Loucy (cell line): ENCODE measurements at regions not wholly inside any gene's neighbourhood (a gene's known extent, or its start where the extent isn't known, plus 50 kb on each side); places are given as distances from the start of the nearest gene placed in this dataset.

ENCODE experiments used
- CTCF ChIP-seq: fragments of 200-600 bp; sonication (generic); conservative IDR thresholded peaks from 2 replicates; pipeline ENCODE4 v1.5.1; 2014; ENCODE audit warnings: mild to moderate bottlenecking, antibody characterized with exemption, low read length
- EZH2phosphoT487 ChIP-seq: fragments of 200-600 bp; IDR thresholded peaks from 2 replicates; pipeline ENCODE4 v1.6.1; 2018; ENCODE audit warnings: antibody characterized with exemption, mild to moderate bottlenecking, moderate library complexity, borderline replicate concordance

DNA sequence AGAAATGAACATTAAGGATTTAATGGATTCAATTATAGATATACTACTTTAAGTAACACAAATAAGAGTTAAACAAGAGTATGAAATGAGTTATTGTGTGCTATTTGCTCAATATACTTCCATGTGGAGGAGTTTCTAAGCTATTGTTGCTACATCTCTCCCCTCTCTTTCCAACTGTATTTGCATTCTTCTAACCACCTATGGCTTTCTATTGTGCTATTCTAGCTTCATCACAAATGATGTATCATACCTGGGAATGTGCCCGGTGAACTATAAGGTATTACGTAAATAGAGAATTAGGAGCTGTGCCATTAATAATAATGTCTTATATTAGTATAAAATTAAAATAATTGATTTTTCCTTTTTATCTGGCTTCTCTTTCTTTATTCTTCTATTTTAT lies 87.1 kb upstream of the PLEKHG7 start:
- TF ChIP-seq CTCF, result no peak
- TF ChIP-seq EZH2phosphoT487, result no peak
